Lower leg skin (tissue), 3 donors: ENCODE measurements at regions not wholly inside any gene's neighbourhood (a gene's known extent, or its start where the extent isn't known, plus 50 kb on each side); places are given as distances from the start of the nearest gene placed in this dataset.

Source experiments
- CTCF ChIP-seq, 3 donors: fragments of 450-650 bp; IDR thresholded peaks; one replicate each; pipeline ENCODE4 v1.5.1; 2016; ENCODE audit warnings: antibody characterized with exemption in 3 of 3, mild to moderate bottlenecking in 3 of 3, moderate library complexity in 2 of 3
- POLR2A ChIP-seq, 2 donors: fragments of 450-650 bp; IDR thresholded peaks; one replicate each; pipeline ENCODE4 v1.6.1; 2016 to 2017; ENCODE audit warnings: antibody characterized with exemption in 2 of 2, mild to moderate bottlenecking in 1 of 2, moderate library complexity in 1 of 2

- TF ChIP-seq POLR2A (IDR thresholded peaks at IDR 0.05) (no peak), CTCF (IDR thresholded peaks at IDR 0.05) (no peak)
These were observed 190.8 kb upstream of the ADRA1B start for GRCh38 chr5:159725475-159725874.
